GM21423 (cell line): ENCODE measurements at regions not wholly inside any gene's neighbourhood (a gene's known extent, or its start where the extent isn't known, plus 50 kb on each side); places are given as distances from the start of the nearest gene placed in this dataset.
"Not testable (repeated sequence)": the region's sequence is repeated elsewhere in the genome, so short reads cannot be mapped to it uniquely, and the experiment has no call there.

ENCODE experiments used
- ATAC-seq: cut with Tn5 transposase; IDR thresholded peaks from one replicate; pipeline ENCODE4 v1.9.1; 2021; ENCODE audit warnings: mild to moderate bottlenecking, moderate library complexity; ENCODE audit not compliant: unreplicated experiment

DNA sequence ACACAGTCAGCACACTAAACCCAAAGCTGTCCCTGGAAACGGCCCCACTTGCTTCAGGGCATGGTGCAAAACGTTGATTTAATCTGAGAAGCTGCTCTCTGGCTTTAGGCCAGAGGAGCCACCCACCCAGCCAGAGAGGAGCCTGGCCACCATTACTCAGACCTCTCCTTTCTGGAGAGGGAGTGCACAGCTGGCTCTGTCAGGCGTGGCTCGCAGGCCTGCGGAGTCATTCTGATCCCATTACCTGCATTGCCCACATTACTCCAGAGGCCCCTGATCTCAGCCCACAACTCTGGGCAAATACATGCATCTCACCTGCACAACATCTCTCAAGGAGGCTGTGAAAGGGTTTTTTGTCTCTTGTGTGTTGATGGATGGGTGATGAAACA lies 370.0 kb upstream of the IGFBP3 start:
- no peak for ATAC-seq

DNA sequence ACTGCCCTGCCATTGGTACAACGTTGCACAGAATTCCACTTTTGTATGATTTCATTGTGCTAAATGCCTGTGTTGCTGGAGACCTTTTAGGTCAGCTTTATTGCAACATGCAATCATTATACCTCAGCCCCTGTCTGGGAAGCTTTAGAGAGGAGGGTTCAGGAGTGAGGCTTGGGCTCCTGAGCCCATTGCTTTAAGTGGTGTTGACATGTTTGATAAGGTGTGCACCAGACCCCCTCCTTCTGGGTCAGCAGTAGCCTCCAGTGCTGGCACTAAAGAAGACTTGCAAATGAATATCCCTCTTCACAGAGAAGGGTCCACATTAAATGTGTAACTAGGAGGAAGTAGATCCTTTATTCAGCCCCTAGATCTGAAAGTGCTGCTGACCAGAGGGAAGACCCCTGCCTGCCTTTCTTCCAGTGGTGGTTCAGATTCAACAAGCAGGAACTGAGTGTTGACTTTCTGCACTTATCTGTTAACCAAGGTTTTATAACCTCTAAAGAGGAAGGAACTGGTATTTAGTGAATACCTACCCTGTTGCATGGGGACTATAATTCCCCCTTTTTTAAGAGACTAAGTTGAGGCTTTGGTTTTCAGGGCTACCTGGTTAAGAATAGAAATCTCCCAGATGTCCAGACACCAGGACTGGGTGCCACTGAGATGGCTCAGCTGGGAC lies 369.4 kb upstream of the IGFBP3 start:
- ATAC-seq, result no peak

DNA sequence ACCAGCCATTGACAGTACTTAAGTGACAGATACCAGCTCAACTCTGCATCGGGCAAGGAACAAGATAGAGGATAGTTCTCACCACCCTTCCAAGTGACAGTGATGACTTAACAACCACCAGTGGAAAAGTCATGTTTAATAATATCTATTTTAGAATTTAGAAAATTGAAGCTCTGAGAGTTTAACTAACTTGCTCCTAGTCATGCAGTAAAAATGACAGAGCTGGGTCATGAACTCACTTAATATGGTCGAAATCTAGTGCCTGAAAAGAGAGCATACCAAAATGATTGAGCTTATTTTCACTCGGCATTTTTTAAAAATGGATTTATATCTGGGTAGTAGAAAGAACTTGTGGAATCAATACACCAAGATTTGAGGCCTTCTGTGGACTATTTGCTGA lies 367.8 kb upstream of the IGFBP3 start:
- ATAC-seq, result no peak

DNA sequence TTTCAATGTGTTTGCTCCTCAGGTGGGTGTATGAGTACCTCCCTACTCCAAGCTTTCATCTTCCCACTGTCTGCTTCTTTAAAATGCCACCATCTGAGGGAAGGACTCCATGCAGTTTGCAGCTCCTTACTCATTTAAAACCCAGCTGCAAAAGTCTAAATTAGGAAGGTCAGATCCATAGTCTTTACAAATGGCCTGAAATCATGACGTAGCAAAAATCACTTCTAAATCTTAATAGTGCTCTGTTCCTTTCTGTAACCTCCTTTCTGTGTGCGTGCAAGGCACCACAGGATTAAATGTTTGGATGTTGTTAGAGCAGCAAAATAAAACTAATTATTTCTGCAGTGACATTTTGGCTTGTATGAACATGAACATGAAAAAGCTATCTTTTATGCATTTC lies 366.9 kb upstream of the IGFBP3 start:
- no peak for ATAC-seq

DNA sequence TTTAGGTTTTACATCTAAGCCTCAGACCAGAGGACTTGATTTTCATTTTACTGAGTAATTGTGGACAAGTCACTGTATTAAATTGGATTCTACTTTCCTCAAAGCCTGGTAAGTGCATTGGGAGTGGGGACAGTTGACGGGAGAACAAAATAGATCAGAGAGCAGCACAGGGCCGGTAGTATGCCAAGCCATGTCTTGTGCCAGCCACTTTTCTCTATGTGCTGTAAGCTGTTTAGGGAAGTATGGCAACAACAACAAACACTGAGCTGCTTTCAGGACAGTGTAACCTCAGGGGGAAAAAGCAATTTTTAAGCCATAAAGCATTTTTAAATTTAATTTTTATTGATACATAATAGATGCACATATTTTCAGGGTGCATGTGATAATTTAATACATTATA lies 365.9 kb upstream of the IGFBP3 start:
- no peak for ATAC-seq

DNA sequence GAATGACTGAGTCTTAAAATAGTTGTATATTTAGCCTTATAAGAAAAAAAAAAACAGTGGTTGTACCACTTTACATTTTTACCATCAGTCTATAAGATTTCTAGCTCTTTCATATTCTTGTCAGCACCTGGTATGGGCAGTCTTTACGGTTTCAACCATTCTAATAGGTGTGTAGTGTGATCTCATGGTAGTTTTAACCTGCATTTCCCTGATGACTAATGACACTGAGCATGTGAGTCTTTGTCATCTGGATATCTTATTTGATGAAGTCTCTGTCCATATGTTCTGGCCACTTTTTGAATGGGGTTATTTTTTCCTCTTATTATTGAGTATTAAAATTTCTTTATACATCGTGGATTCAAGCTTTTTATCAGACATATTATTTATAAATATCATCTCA lies 365.3 kb upstream of the IGFBP3 start:
- ATAC-seq, result no peak

DNA sequence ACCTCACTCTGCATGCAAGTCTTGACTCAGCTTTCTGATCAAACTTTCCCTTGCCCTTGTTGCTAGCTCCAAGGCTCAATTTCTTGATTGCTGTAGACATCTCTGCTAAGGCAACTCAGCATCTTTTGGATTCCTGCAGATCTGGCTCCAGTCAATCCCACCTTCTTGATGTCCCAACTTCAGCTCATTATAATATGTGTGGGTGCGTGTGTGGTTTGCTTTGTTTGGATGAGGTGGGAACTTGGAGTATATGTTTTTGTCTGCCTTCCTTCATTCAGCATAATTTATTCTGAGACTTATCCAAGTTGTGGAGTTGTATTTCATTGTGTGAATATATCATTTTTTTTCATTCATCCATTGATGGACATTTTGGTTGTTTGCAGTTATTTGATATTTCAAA lies 364.8 kb upstream of the IGFBP3 start:
- ATAC-seq, result no peak

DNA sequence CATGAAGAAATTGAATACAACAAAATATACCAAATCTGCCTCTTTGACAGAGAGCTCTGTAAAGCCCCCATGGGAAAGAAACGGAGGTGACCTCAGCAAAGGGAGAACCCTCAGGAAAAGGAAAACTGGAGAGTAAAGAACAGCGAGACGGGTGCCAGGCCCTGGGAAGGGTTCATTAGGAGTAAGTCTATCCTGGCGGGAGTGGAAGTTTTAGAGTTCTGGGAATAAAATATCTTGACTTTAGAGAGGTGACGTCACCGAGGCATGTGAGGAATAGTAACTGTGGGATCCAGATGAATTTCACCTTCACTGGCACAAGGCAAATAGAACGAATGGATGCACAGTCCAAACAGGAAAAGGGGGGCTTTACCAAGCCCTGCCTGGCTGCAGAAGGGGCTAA lies 362.8 kb upstream of the IGFBP3 start:
- no peak for ATAC-seq

DNA sequence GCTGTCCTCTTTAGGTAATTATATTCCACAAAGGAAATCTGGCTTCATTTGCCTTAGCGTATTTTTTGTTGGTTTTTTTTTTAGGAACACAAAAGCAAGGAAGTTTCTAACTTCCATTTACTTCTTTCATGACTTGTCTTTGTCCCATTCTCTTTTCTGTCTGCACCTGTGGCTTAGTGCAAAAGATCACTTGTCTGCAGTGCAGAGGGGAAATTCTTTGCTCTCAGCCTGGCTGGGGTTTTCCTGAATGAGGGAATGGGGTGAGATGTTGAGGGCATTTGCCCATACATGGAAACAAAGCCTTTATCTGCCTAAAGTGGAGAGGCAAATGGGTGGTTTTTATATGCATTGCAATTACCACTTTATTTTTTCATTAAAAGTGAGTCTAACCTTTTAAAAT lies 361.1 kb upstream of the IGFBP3 start:
- no peak for ATAC-seq

DNA sequence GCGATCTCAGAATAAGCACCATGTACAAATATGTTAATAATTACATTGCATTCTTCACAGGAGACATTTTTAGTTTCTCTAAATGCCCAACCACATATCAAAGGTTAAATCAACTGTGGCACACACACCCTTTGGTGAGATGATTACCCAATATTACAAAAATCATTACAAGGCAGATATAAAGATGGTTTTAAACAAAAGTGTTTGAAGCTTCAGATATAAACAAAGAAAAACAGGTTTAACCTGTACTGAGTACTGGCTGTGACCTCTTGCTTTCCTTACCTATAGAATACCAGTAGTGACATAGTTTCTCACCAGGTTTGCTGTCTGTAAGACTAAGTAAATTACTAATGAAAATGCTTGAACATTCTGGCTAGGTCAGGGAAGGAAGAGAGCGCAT lies 360.0 kb upstream of the IGFBP3 start:
- ATAC-seq, result no peak

DNA sequence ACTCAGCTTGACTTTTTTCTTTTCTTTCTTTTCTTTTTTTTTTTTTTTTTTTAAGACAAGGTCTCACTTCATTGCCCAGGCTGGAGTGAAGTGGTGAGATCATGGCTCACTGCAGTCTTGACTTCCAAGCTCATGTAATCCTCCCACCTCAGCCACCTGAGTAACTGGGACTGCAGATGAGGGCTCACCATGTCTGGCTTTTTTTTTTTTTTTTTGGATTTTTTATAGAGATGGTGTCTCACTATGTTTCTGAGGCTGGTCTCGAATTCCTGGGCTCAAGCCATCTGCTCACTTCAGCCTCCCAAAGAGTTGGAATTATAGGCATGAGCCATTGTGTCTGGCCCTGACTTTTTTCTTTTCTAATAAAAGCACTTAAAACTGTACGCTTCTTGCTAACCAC lies 358.2 kb upstream of the IGFBP3 start:
- ATAC-seq, result no peak

DNA sequence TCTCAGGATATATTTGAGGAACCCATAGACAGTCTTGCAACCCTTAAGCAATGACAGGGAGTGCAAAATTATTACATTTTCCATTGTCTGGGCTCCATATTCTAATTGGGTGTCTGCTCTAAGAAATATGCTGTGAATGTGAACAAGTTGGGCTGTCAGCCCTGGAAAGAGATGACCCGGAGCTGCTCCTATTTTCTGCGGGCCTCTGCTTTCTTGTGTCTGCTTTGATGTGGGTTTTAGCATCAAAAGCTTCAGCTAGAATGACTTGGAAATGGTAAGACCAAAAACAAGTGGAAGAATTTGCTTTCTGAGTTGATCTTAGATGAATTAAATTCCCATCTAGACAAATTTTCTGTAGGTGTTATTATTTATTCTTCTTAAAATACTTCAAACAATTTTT lies 343.6 kb upstream of the IGFBP3 start:
- ATAC-seq, result no peak

DNA sequence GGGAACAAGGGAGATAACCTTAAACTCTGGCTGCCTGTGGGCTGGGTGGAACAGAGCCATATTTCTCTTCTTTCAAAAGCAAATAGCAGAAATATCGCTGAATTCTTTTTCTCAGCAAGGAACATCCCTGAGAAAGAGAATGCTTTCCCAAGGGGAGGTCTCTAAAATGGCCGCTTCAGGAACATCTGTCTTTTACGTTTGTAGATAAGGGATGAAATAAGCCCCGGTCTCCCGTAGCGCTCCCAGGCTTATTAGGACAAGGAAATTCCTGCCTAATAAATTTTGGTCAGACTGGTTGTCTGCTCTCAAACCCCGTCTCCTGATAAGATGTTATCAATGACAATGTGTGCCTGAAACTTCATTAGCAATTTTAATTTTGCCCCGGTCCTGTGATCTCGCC lies 340.6 kb upstream of the IGFBP3 start:
- ATAC-seq, result not testable (repeated sequence)

DNA sequence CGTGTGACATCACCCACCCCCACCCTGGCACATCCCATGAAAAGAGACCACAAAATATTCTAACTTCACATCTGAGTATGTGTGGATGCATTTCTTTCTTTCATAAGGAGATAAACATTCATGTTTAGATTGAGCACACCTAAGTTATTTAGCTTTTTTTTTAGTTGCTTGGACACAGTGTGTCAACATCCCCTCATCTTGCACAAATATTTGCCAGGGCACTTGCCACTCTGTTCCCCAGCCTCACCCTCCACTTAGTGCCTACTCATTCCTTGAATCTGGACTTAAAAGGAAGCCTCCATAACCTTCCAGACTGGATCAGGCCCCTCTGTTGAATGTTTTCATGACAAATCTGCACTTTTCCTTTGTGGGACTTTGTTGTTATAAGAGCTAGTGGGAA lies 338.9 kb upstream of the IGFBP3 start:
- ATAC-seq, result no peak

DNA sequence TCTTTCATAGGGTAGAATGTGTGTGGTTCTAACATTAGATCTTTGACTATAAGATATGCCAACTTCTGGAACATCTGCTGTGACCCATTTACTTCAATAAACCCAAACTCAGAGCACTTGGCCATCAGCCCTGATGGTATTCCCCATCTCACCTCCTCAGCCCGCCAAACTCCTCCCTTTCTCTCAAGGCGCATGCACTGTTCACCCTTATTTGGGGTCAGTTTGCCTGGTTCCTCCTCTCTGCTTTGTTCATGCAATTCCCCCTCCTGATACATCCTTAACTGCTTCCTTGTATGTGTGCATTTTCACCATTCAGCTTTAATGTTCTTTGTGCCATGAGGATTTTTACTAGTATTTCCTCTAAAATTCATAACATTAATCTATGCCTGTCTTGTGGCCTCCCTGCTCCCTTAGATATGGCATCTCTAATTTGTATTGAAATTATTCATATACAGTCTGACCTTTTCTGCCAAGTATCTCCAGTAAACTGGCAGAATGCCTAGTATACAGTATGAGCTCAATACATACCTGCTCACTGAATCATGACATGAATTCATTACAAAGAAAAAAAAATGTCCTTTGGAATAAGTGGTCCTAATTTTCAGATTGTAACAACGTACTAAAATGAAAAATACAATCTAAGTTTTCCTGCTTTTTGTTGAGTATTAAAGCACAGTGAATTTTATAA lies 336.8 kb upstream of the IGFBP3 start:
- no peak for ATAC-seq

DNA sequence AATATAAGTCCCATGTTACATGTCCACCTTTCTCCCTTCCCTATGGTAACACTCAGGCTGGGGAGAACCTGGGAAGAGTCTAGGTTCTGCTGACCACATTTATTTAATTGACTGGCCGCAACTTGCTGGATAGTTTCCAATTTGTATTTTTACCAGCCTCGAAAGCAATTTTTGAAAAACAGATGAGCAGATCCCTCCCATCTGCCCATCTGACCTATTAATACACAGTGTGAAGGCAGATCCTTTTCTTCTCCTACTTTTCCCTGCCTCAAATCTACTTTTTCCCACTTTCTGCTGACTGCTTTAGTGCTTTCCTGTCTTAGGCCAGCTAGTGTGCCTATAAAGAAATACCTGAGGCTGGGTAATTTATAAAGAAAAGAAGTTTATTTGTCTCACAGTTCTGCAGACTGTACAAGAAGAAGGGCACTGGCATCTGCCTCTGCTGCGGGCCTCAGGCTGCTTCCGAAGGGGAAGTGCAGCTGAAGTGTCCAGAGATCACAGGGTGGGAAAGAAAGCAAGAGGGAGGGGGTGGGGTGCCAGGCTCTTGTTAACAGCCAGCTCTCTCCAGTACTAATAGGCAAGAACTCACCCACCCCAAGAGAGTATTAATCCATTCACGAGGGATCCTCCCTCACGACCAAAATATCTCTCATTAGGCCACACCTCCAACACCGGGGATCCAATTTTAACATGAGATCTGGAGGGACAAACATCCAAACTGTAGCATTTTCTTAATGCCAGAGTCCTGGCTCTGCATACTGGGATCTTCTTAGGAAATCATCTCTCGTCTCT lies 336.0 kb upstream of the IGFBP3 start:
- no peak for ATAC-seq

DNA sequence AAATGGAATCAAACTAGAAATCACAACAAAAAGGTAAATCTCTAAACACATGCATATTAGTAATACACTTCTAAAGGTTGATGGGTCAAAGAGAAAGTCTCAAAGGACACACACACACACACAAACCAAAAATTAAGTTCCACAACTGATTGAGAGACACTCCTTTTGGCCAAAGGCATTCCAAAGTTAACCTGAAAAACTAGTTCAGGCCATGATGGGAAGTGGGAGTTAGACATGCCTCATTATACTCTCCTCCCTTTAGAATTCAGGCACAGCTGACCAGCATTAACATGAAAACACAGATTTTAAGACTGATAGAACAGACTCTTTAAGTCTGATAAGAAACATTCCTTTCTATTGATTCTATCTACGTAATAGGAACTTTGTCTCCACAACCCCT lies 332.4 kb upstream of the IGFBP3 start:
- ATAC-seq, result no peak

DNA sequence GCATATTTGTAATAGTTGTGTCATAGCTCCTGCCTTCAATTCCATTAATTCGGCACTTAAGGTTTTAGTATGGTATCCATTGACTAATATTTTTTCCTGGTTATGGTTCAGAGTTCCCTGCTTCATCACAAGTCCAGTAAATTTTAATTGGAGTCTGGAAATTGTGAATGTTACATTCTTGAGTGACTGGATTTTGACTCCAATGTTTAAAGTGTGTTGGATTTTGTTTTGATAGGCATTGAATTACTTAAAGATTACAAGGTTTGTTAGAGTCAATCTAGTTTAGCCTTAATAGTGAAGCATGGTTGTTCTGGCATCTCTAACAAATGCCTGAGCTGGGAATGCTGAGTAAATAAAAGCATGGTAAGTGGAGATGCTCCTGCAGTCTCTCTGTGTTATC lies 326.6 kb upstream of the IGFBP3 start:
- ATAC-seq, result no peak

DNA sequence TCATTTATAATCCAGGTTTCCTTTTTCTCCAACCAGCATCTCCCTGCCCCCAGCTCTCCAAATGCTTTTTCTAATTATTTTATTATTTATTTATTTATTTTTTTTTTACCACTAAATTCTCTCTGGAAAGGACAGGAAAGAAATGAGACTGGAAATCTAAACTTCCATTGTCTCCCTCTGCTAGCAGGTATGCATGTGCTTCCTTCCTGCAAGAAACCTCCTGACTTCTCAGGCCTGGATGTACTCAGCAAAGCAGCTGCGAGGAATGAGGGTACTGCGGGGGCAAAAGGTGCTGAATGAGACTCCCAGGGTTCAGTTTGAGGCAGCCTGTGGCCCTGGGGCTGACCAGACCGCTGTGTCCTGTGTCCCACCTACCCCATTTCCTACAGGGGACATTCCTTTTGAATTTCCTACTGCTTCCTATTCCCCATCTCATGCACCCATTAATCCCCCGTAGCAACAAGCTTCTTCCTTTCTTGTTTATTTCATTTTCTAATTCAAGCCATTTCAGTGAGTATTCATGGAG lies 324.6 kb upstream of the IGFBP3 start:
- no peak for ATAC-seq

DNA sequence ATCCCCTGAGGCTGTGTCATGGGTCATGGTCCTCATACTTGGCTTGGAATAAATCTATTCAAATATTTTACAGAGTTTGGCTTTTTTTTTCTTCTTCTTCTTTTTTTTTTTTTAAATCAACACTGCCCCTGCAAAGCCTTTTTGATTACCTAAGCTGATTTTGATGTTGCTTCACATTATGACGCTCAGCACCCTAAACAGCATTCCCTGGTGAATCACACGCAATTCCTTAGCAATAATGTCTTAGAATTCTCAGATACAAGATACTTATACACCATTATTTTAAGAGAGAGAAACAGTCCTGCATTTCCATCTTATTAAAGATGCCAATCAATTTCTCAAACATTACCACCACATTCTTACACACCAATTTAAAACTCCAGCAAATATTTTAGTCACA lies 323.7 kb upstream of the IGFBP3 start:
- ATAC-seq, result no peak

DNA sequence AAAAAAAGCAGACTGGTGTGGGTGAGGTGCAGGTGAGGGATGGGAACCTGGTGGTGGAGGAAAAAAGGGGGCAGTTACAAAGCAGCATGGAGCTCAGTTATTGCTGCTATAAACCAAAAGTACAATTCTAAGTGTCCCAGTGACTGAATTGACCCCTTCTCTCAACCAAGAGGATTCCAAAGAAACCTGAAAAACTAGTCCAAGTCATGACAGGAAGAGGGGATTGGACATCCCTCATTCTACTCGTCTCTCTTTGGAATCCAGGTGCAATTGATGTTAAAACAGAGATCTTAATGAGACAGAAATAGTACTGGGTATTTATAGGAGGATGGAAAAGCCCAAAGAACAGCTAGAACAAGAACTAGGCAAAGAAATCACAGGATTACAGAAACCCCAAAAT lies 322.3 kb upstream of the IGFBP3 start:
- ATAC-seq, result no peak

DNA sequence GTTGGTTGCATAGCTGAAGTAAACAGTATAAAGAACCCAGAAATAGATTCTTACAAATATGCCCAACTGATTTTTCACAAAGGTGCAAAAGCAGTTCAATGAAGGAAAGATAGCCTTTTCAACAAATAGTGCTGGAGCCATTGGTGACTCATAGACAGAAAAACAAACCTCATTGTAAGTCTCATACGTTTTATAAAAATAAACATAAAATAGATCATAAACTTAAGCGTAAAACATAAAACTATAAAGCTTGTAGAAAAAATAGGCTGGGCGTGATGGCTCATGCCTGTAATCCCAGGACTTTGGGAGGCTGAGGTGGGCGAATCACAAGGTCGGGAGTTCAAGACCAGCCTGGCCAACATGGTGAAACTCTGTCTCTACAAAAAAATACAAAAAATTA lies 318.8 kb upstream of the IGFBP3 start:
- ATAC-seq, result no peak
